GM18498 (cell line): ENCODE measurements at regions not wholly inside any gene's neighbourhood (a gene's known extent, or its start where the extent isn't known, plus 50 kb on each side); places are given as distances from the start of the nearest gene placed in this dataset.
A peak's percentile ranks its signal among the peaks of the same experiment; 100 is the strongest.

Experiments
- ATAC-seq: cut with Tn5 transposase; IDR thresholded peaks from one replicate; pipeline ENCODE4 v1.9.1; 2021; ENCODE audit warnings: mild to moderate bottlenecking, moderate library complexity; ENCODE audit not compliant: unreplicated experiment

DNA sequence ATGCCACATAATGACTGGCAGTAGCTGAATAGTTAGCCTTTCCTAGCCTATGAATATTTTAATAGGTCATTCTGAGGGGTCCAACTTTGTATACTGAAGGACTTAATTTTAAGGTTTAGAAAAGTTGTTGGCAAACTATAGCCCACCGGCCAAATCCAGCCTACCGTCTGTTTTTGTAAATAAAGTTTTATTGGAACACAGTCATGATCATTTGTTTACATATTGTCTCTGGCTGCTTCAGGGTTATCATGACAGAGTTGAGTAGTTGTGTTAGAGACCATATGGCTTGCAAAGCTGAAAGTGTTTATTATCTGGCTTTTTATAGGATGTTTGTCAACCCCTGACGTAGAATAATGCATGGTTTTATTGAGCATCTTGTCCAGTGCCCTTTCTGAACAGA is 73.4 kb downstream of the NTMT2 start:
- no peak for ATAC-seq

GRCh38 chr1:170221031-170221430 is 75.3 kb downstream of the NTMT2 start:
- no peak for ATAC-seq

DNA sequence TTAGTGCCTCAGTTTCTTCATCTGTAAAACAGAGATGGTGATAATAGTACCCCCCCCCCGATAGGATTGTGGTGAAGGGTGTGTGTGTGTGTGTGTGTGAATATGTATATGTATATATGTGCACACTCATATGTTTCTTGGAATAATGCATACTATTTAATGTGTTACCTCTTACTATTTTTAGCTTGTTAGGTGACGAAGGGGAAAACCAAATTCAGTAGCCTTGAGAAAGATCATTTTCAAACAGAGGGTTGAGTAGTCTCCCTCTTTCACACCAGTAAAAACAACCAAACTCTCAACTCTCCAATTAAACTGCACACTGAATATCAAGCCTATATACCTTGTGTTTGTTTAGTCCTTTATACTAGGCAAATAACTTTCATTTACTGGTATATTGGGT is 75.7 kb downstream of the NTMT2 start:
- no peak for ATAC-seq

DNA sequence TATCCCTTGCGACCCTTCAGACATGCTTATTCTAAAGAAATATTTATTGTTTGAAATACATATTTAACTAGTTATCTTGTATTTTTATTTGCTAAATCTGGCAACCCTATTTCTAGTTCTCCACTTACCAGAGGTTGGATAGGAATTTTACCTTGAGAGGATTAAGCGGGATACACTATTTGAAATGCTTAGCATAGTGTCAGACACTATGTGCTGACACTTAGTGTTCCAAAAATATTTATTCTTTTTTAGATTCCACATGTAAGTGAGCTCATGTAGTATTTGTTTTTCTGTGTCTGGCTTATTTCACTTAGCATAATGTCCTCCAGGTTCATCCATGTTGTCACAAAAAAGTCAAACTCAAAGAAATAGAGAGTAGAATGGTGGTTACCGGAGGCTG is 78.7 kb downstream of the NTMT2 start:
- ATAC-seq = no peak

DNA sequence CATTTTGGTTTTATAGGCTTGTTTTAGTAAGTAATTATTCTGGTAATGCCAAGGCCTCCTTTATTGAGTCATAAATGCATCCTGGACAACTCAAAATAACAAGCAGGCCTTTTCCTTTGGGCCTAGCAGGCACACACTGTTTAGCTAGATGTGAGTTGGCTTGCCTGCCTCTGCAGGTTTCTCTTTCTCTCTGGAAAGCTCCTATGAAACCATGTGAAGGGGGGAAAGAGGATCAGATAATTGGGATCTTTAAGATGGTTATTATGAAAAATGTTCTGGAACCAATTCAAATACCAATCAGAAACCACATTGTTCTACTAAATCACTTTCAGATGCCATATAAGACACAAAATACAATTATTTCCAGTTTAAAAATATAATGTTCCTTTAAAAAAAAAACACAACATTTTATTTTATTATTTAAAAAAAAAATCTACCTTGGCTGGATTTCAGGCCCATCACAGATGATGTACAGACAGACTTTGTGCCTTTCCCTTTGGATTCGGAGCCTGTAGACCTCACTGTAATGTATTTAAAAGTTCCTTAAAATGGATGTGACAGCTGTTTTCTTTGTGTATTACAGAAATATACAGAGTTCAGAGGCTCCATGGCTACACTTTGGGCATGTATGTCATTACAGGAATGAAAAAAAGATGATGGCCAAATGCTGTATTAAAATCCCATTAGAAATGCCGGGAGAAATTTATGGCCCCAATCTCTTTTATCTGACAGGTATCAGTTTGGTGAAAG is 80.2 kb downstream of the NTMT2 start:
- no peak for ATAC-seq

DNA sequence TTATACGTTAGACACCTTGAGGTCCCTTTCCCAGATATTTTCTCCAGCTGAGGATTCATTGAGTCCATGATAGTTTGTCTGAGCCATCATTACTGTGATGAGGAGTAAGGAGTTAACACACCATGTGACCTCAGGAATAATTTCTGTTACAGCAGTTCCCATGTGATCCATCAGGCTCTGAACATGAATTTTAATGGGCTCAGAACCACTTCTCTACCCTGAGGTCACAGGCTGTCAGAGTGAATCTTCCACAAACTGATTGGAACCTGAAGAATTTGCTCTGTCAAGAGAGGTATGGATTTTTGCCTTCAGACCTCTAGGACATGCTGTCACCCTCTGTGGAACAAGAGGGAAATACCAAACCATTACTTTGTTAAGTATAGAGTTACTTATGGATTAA is 81.0 kb downstream of the NTMT2 start:
- ATAC-seq = no peak

GRCh38 chr1:170230323-170230722 is 84.6 kb downstream of the NTMT2 start:
- no peak for ATAC-seq

DNA sequence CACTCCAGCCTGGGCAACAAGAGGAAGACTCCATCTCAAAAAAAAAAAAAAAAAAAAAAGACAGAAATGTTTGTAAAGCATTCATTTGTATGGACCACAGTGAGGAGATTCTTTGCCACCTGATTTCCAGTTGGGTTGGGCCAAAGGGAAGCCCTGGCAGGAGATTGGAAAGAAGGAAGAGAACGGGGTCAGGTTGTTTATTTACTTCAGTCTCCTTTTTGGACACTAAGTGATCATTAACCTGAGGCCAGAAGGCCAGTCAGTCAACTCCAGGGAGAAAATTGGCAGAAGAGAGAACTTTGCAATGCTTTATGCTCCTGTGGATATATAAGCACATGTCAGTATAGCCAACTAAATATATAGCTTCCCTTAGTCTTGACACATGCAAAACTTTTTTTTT is 85.9 kb downstream of the NTMT2 start:
- no peak for ATAC-seq

- ATAC-seq = no peak
These were observed 93.1 kb downstream of the NTMT2 start for GRCh38 chr1:170238704-170239391.

GRCh38 chr1:170239445-170239844 is 93.7 kb downstream of the NTMT2 start:
- ATAC-seq = no peak

- peak; percentile 97 for ATAC-seq
These were observed 94.7 kb downstream of the NTMT2 start for GRCh38 chr1:170240409-170240808.

DNA sequence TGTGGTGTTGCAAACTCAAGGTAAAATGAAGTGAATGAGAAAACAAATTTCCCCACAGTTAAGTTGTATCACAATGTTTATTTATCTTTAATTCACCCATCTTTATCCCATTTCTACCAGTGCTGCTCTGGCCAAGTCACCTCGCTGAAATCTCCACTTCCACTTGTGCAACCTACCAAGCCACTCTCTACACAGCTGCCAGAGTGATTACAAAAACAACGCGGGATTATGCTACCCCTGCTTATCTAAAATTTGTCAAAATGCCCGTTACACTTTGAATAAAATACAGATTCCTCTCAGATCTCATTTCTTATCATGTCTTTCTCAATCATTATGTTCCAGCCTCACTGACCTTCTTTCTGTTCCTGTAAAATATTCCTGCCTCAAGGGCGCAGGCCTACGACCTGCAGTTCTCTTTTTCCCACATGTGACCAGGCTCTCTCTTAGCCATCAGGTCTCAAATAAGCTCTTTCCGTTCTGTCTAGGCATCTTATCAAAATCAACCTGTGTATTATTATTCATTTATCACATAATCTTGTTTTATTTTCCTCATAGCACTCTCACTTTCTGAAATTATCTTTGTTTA is 95.6 kb downstream of the NTMT2 start:
- no peak for ATAC-seq

GRCh38 chr1:170247751-170248521 is 102.2 kb downstream of the NTMT2 start:
- peak; percentile 69 for ATAC-seq

DNA sequence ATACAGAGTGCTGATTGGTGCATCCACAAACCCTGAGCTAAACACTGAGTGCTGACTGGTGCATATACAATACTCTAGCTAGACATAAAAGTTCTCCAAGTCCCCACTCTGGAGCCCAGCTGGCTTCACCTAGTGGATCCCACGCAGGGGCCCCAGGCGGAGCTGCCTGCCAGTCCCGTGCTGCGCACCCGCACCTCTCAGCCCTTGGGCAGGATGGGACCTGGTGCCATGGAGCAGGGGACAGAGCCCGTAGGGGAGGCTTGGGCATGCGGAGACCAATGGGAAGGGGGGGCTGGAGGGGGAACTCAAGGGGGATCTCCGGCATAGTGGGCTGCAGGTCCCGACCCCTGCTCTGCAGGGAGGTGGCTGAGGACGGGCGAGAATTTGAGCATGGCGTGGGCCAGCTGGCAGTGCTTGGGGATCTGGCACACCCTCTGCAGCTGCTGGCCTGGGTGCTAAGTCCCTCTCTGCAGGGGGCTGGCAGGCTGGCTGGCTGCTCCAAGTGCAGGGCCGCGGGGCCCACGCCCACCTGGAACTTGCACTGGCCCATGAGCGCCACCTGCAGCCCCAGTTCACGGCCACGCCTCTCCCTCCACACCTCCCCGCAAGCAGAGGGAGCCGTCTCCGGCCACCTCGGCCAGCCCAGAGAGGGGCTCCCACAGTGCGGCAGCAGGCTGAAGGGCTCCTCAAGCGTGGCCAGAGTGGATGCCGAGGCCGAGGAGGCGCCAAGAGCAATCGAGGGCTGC is 104.9 kb downstream of the NTMT2 start:
- ATAC-seq = no peak

DNA sequence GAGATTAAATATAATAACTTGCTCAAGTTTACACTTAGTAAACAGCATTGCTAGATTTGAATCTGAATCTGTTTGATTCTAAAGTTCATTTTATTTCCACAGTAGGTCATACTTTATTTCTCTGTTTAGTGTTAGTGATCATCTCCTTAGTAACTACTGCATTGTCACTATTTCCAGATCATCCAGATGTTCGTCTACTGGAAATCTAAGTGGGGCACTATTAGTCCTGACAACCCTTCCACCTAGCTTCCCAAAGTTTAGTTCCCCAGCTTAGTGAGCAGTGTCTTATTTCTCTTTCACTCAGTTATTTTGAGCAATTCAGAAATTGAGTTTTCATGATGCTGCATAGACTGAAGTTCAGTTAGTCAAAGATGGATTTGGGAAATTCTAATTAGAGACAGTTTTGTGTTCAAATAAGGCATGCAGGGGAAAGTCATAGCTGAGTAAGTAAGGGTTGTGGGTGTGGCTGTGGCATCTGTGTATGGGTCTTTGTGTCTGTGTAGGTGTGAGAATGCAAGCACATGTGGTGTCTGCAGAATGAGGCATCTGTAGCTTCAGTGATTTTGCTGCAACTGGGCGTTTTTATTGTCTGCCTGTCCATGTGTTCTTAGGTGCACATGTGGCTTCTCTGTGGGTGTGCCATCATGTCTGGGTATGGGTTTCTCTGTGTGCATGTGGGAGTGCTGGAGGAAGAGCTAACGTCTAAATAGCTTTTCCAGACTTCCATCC is 107.3 kb downstream of the NTMT2 start:
- ATAC-seq = no peak

- no peak for ATAC-seq
These were observed 108.6 kb downstream of the NTMT2 start for GRCh38 chr1:170254371-170254770.

- ATAC-seq = no peak
These were observed 115.9 kb downstream of the NTMT2 start for GRCh38 chr1:170261669-170262068.

- ATAC-seq = no peak
These were observed 116.6 kb downstream of the NTMT2 start for GRCh38 chr1:170262276-170262939.

GRCh38 chr1:170265234-170265633 is 119.5 kb downstream of the NTMT2 start:
- no peak for ATAC-seq

DNA sequence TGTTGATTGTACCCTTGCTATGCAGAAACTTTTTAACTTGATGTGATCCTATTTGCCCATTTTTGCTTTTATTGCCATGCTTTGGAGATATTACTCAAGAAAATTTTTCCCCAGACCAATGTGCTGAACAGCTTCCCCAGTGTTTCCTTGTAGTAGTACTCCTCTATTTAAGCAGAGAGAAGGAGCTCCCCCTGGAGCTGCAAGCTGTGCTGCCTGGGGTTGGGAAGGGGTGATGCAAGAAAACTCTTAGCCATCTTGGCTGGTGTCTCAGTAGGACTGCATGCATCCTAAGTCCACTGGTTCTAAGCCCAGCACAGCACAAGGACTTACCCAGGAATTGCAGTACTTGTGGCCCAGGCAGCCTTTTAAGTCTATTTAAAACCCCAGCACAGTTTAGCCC is 121.6 kb downstream of the NTMT2 start:
- no peak for ATAC-seq
